Middle frontal gyrus (tissue), 1 donor: ENCODE measurements at regions not wholly inside any gene's neighbourhood (a gene's known extent, or its start where the extent isn't known, plus 50 kb on each side); places are given as distances from the start of the nearest gene placed in this dataset.
"Not testable (repeated sequence)": the region's sequence is repeated elsewhere in the genome, so short reads cannot be mapped to it uniquely, and the experiment has no call there.

ENCODE experiments used
- DNase-seq: peaks from one replicate; pipeline ENCODE4 v3.0.0-alpha.2; 2015; ENCODE audit warnings: low spot score; ENCODE audit errors: extremely low spot score

GRCh38 chr11:34830648-34831047, 85.5 kb downstream of the APIP start:
- DNase-seq: no peak

GRCh38 chr11:34830035-34830434, 86.1 kb downstream of the APIP start:
- no peak for DNase-seq

GRCh38 chr11:34827228-34827627, 89.0 kb downstream of the APIP start:
- no peak for DNase-seq

- no peak for DNase-seq
Observed at GRCh38 chr11:34826384-34826726, 89.8 kb downstream of the APIP start.

GRCh38 chr11:34825670-34826383, 90.4 kb downstream of the APIP start:
- no peak for DNase-seq

- DNase-seq: no peak
Observed at GRCh38 chr11:34825315-34825669, 90.9 kb downstream of the APIP start.

GRCh38 chr11:34824425-34824824, 91.8 kb downstream of the APIP start:
- no peak for DNase-seq

GRCh38 chr11:34823639-34824038, 92.5 kb downstream of the APIP start:
- DNase-seq: no peak

GRCh38 chr11:34823197-34823596, 93.0 kb downstream of the APIP start:
- no peak for DNase-seq

GRCh38 chr11:34819740-34820482, 96.3 kb downstream of the APIP start:
- no peak for DNase-seq

- DNase-seq: not testable (repeated sequence)
Observed at GRCh38 chr11:34817812-34818211, 98.4 kb downstream of the APIP start.

GRCh38 chr11:34816698-34817213, 99.4 kb downstream of the APIP start:
- no peak for DNase-seq

- no peak for DNase-seq
Observed at GRCh38 chr11:34812905-34813576, 103.1 kb downstream of the APIP start.

- DNase-seq: no peak
Observed at GRCh38 chr11:34811858-34812257, 104.3 kb downstream of the APIP start.

GRCh38 chr11:34810107-34810562, 106.0 kb downstream of the APIP start:
- no peak for DNase-seq

- no peak for DNase-seq
Observed at GRCh38 chr11:34809191-34810106, 106.7 kb downstream of the APIP start.

GRCh38 chr11:34806875-34807274, 109.3 kb downstream of the APIP start:
- no peak for DNase-seq

GRCh38 chr11:34805937-34806336, 110.2 kb downstream of the APIP start:
- DNase-seq: no peak

- DNase-seq: no peak
Observed at GRCh38 chr11:34799848-34800247, 116.3 kb downstream of the APIP start.

- DNase-seq: no peak
Observed at GRCh38 chr11:34798985-34799384, 117.2 kb downstream of the APIP start.

GRCh38 chr11:34797497-34797896, 118.7 kb downstream of the APIP start:
- DNase-seq: not testable (repeated sequence)
